Fibroblast of skin of back (primary cell): ENCODE measurements at regions not wholly inside any gene's neighbourhood (a gene's known extent, or its start where the extent isn't known, plus 50 kb on each side); places are given as distances from the start of the nearest gene placed in this dataset.
A peak's percentile ranks its signal among the peaks of the same experiment; 100 is the strongest.
"Not testable (repeated sequence)": the region's sequence is repeated elsewhere in the genome, so short reads cannot be mapped to it uniquely, and the experiment has no call there.

Experiments used
- DNase-seq: peaks from one replicate; pipeline ENCODE4 v3.0.0-alpha.2; 2013

DNA sequence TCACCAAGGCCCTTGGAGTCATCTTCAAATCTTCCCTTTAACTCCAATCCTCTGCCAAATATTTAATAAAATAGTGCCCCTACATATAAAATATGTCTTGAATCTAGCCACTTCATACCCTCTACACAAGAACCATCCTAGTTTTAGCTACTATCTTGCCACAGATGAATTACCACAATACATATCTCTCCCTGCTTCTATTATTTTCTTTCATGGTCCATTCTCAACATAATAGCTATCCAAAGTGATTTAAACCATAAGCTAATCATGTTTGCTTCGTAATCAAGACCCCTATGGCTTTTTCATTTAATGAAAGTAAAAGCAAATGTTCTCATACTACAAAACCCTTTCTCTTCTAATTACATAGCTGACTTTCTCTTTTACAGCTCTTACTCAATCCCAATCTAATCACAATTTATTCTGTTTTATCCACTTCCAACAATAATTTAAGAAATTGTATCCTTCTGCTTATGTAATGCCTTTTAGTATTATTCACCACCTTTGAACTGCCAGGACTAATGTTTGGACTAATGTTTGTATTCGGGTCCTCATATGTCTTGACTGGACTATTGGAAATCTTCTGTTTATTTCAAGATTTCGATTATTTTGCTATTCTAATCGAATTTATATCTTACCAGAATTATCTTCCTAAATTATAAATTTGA is 412.0 kb downstream of the SLITRK1 start:
- DNase-seq = no peak

DNA sequence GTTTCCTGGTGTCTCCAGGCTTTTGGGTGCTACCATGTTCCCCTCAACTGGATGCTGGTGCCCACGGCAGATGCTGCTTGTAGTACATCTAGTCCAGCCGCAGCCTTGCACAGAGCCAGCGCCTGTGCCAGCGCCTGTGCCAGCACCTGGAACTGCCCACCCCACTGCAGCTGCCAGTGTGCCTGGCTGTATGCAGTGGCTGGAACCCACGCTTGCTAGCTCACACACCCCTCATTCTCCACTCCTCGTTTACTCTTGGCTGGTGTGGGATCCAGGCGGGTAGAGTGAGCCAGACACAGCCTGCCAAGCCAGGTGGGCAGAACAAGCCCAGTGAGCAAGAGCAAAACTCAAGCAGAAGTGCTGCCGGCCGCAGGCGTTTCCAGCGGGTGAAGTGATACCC is 428.6 kb downstream of the SLITRK1 start:
- no peak for DNase-seq

DNA sequence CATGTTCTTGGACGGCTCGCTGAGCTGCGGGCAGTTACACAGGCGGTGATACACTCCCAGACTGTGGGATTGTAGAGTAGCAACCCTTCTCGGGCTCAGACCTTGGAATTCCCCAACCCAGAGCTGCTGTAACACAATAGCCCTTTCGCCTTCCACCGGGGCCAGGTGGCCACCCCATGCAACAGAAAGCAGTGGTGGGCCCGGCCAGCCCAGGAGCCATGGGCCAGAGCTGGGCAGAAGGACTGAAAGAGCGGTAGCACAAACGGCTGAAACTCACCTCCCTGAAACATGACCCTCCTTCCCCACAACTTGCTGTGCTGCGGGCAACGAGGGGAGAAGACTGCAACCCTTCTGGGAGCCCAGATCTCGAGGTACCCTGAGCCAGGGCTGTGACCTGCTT is 429.0 kb downstream of the SLITRK1 start:
- no peak for DNase-seq

DNA sequence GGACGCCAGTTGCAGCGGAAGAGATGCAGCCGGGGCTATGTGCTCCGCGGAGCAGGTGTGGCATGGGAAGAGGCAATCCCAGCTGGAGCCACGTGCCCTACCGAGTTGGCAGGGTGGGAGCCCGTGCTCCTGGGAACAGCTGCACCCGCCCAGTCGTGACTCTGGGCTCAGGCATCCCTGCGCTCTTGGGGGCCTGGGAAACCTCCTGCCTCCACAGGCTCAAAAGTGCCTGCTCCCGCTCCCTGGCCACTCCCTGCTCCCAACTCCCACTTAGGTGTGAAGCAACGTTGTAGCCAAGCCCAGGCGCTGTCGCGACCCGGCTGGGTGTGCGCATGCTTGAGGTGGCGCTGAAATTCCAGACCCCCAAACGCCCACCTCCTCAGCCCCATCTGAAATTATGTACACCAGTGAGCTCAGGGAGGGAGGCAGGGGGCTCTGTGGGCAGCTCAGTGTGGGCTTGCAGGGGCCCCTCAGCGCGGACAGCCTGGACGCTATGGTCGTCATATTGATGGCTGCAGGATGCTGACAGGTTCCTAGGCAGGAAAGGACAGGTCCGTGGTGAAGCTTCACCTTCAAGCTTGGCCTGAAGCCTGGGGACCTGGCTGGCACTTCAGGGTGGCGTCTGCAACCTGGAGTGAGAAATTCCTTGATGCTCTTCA is 429.9 kb downstream of the SLITRK1 start:
- DNase-seq = no peak

DNA sequence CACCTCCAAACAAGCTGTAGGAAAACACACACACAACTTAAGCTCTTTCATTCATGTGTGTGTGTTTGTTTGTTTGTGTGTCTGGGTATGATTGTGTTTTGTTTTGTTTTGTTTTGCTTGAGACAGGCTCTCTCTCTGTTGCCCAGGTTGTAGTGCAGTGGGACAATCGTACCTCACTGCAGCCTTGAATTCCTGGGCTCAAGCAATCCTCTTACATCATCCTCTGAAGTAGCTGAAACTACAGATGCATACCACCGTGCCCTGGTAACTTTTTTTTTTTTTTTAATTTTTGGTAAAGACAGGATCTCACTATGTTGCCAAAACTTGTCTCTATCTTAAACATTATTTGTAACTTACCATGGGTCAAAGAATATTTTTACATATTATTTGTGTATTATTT is 431.7 kb downstream of the SLITRK1 start:
- DNase-seq = peak; percentile 35

DNA sequence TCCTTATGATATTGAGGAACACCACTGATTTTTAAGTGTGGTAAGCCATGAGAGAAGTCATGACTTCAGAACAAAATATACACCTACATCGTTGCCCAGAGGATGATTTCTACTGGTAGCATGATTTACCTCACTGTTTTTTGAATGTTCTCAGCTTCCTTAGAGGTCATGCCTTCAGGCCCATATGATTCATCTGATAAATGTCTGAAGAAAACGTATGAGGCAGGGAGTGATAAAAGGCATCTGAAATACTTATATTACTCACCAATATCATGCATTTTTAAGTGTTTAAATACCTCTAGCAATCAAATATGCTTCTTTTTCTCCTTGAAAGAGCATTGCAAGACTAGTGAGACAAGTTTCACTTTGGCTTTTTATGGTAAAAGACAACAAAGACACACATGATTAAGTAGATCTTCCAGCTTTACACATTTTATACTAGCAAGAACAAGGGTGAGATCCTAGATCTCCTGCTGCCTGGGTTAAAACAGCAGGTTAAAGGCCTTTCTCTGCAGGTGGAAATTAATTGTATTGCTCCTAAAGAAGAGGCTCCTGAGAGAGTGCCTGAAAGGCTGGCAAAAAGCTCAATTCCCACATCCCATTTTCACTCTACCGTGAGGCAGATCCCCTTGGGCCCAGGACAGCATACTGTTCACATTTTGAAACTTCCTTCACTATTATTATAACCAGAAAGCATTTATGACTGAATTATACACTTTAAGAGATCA is 432.4 kb downstream of the SLITRK1 start:
- peak; percentile 80 for DNase-seq

DNA sequence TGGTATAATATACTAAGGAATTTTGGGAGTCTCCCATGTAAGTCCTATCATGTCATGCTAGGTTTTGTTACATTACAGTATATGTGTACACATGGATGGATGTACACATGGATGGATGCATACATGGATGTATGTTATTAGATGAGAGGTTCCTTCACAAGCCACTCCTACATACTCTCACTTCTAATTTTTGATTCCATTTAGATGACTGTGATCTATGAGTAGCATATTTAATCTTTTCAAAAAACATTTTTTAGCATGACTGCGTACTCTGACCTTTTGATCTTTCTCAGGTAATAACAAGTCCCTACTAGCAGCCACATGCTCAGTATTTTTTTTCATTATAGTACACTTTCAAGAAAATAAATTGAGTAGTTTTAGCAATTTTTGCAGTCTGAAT is 441.8 kb downstream of the SLITRK1 start:
- no peak for DNase-seq

DNA sequence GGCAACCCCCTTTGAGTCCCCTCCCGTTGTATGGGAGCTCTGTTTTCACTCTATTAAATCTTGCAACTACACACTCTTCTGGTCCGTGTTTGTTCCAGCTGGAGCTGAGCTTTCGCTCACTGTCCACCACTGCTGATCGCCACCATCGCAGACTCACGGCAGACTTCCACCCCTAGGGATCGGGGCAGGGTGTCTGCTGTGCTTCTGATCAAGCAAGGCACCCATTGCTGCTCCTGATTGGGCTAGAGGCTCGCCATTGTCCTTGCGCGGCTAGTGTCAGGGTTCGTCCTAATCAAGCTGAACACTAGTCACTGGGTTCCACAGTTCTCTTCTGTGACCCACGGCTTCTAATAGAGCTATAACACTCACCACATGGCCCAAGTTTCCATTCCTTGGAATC is 442.8 kb downstream of the SLITRK1 start:
- DNase-seq = not testable (repeated sequence)

DNA sequence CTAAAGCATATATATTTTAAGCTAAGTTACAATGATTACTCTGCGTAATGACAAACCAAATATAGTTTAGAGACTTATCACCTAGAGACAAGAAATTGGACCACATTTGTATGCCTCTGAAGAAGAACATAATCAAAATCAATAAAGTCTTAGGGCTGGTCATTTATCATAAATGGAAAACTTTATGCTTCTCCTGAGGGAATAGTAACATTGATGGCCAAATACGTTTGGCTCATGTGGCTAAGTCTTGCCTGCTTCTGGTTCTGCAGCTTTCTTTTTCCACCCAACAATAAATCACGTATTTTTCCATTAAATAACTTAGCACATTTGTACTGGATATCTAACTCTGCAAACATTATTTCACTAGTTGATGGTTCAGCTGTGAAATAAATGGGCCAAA is 458.4 kb downstream of the SLITRK1 start:
- DNase-seq = no peak

DNA sequence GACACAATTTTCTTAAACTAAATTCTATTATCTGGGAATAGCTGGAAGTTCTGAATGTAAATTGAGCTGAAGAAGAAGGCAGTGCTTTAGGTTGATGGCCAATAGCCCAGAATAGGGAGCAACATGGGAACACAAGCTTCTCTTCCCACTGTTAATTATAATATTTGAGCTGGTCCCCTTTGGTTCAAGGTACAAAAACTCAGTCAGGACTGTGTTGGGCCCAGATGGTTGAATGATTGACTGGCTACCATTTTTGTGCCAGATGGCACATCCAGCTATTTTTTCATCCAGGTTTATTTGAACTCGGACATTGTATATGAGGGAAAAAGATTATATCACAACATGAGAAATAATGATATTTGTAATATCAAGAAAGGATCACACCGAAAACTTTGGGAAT is 458.9 kb downstream of the SLITRK1 start:
- DNase-seq = no peak

DNA sequence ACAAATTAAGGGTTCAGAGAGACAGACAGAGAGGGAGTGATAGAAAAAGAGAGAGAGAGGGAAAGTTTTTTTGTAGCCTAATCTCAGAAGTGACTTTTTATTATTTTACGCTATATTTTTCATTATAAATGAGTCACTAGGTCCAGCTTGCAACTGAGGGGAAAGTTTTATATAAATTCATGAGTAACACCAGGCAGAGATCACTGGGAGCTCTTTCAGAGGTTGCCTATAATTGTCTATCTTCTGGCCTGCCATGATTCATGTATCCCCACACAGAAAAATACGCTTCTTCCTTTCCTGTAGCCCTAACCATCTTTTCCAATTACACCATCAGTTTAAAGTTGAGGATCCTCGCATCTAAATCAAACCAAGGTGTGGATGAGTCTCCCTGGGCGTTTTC is 467.9 kb downstream of the SLITRK1 start:
- DNase-seq = peak; percentile 8

DNA sequence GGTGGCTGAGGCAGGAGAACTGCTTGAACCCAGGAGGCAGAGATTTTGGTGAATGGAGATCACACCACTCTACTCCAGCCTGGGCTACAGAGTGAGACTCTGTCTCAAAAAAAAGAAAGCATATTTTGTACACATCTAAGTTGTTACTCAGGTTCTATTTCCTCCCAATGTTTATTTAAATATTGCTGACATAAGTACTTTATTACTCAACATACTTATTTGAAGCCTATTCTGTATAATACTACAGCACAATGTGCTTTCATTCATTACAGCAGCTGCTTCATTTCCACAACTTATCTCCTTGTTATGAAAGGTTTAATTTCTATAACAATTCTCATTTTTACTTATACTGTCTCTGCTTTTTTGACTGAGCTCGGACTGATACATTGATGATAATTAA is 495.7 kb downstream of the SLITRK1 start:
- DNase-seq = no peak

DNA sequence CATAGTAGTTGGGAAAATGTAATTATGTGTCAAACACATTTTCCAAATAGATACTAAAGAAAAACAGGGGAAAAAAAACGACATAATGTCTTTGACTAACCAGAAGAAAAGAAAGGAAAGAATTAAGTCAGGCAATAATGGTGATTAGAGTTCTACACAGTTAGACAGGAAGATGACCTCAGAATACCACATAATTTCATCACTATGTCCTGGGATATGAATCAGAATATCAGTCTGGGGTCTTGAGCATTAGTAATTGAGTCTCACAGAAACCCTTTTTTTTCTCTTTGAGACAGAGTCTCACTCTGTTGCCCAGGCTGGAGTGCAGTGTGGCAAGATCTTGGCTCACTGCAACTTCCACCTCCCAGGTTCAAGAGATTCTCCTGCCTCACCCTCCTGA is 503.4 kb downstream of the SLITRK1 start:
- DNase-seq = peak; percentile 35

DNA sequence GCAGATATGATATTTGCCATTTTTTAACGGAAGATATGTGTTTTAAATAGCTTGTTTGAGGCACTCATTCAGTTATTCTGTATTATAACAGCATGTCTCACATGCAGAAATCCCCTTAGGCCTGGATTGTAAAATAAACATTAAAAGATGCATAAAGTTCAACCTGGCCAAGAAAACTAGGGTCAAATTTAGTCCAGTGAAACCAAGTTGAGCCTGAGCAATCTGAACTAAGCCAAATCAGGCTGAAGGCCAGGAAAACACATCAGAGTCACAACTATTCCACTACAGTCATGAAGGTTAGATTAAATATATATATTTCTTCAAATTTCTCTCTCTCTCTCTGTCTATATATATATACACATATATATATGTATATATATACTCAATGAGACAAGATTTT is 504.8 kb downstream of the SLITRK1 start:
- no peak for DNase-seq

DNA sequence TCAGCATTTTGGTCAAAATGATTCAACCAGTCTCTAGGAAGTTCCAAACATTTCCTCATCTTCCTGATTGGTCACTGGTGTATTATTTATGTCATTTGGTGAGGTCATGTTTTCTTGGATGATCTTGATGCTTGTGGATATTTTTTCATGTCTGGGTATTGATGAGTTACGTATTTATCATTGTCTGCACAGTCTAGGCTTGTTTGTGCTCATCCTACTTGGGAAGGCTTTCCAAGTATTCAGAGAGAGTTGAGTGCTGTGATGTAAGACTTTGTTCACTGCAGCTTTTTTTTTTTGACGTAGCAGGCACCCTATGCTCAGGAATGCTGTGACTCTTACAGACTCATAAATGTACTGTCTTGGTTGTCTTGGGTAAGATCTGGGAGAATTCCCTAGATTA is 509.5 kb downstream of the SLITRK1 start:
- peak; percentile 4 for DNase-seq

DNA sequence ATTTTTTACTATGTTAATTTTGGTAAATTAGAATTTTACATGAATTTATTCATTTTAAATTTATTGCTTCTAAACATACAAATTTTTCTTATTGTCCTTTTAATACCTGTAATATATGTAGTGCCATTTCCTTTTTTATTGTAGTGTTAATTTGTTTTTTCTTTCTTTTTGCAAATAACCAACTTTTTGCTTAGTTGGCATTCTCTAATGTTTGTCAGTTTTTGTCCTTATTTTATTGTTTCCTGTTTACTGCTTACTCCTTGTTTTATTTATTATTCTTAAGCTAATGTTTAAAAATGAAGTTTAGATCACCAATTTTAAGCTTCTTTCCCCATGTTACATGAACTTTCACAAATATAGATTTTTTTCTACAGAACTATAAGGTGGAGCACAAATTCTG is 516.6 kb downstream of the SLITRK1 start:
- no peak for DNase-seq

DNA sequence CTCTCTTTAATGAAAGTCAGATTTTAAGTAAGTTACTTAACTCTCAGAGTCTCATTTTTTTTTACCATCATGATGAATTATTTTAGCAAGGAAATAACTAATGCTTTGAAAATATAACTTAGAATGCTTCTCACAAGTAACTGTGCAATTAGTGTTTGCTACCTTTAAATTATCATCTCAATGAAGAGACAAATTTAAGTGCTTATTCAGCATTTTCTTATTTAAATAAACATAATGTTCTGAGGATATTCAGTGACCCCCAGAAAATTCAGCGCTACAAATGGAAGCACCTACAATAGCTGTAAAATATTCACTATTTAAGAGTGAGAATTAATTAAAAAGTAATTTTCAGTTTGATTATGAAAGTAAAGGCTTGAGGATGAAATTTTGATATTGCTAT is 527.2 kb downstream of the SLITRK1 start:
- no peak for DNase-seq

DNA sequence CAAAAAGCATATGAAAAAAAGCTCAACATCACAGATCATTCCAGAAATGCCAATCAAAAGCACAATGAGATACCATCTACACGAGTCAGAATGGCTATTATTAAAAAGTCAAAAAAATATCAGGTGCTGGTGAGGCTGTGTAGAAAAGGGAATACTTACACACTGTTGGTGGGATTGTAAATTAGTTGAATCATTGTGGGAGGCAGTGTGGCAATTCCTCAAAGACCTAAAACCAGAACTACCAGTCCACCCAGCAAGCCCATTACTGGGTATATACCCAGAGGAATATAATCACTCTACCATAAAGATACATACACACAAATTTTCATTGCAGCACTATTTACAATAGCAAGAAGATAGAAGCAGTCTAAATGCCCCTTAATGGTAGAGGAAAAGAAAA is 529.9 kb downstream of the SLITRK1 start:
- DNase-seq = peak; percentile 25

DNA sequence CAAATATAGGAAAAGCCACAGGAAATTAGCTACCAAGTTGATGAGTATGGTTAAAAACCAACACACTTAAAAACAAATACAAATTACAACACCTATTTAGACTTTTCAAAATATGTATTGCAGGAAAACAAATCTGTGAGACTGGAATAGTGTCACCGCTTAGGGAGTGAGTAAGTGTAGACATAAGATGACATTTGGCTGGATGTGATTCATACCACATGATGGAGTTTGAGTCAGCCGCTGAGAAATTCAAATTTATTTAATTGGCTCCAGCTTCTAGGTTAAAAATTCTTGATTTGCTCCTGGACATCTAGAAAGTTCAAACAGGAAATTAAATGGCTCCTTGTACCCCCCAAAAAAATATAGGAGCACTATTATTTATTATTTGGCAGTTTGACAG is 531.7 kb downstream of the SLITRK1 start:
- peak; percentile 68 for DNase-seq

DNA sequence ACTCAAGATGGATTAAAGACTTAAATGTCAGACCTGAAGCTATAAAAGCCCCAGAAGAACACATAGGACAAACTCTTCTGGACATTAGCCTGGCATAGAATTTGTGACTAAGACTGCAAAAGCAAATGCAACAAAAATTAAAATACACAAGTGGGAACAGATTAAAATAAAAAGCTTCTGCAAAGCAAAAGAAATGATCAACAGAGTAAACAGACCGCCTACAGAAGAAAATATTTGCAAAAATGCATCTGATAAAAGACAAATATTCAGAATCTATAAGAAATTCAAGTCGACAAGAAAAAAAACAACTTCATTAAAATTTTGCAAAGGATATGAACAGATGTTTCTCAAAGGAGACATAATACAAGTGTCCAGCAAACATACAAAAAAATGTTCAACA is 537.8 kb downstream of the SLITRK1 start:
- no peak for DNase-seq

DNA sequence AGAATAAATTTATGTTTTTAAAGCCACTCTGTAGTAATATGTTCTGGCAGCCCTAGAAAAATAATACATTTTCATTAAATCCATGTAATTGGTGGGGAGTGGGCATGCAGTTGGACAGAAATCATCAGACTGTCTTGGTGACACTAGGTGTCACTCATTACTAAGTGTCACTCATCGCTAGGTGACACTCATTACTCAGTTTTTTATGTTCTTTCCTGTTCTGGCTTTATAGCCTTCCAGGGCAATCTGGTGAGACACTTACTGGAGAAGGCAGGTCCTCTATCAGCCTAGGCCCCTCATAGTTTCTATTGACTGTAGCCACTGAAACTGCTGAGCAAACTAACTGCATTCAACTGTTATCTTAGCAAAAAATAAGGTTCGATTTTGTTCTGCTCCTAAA is 542.1 kb downstream of the SLITRK1 start:
- no peak for DNase-seq

DNA sequence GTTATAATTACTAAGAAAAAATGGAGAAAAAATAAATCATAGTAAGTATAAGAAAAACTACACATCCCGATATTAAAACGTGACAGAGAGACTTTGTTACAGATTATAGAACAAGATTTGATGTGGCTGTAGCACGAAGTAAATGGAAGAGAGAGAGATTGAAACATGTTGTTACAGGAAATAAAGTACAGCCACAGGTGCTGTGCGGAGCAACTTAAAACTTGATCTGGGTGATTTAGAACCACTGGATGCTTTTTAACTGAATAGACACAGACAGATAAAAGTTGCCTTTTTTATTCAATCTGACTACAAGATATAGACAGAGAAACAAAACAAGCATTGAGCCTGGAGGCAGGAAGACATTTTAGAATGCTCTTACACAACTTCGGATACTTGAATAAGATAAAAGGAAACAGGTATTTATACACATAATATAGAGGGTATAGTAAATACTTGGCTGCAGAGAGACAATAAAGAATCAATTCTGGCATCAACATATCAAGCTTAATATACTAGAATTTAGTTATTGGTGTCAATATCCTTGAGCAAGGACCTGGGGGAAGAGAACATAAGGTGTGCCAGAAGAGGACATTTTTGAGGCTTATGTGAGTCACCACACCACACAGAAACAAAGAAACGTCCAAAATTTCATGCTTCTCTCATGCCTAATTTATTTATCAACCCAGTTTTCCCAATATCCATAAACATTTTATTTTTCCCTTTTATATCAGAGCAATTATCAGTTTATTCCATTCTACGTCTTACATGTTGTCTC is 548.5 kb downstream of the SLITRK1 start:
- no peak for DNase-seq

DNA sequence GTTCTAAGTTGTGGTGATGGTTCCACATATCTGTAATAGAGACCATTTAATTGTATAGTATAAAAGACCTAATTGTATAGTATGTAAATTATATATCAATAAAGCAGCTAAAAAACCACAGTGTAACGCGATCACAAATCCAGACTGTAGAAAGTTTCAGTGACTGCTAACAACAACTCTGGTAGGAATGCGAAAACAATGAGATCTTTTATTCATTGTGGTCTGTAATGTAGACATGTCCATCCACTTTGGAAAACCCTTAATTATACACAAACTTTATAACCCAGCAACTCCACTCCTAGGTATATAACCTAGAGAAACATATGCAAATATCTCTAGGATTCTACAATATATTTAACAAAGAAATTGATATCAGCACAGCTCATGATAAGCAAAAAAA is 549.5 kb downstream of the SLITRK1 start:
- DNase-seq = no peak
